GM19455 (cell line): ENCODE measurements at regions not wholly inside any gene's neighbourhood (a gene's known extent, or its start where the extent isn't known, plus 50 kb on each side); places are given as distances from the start of the nearest gene placed in this dataset.

ENCODE experiments used
- ATAC-seq: cut with Tn5 transposase; IDR thresholded peaks from one replicate; pipeline ENCODE4 v1.9.1; 2021; ENCODE audit not compliant: unreplicated experiment

DNA sequence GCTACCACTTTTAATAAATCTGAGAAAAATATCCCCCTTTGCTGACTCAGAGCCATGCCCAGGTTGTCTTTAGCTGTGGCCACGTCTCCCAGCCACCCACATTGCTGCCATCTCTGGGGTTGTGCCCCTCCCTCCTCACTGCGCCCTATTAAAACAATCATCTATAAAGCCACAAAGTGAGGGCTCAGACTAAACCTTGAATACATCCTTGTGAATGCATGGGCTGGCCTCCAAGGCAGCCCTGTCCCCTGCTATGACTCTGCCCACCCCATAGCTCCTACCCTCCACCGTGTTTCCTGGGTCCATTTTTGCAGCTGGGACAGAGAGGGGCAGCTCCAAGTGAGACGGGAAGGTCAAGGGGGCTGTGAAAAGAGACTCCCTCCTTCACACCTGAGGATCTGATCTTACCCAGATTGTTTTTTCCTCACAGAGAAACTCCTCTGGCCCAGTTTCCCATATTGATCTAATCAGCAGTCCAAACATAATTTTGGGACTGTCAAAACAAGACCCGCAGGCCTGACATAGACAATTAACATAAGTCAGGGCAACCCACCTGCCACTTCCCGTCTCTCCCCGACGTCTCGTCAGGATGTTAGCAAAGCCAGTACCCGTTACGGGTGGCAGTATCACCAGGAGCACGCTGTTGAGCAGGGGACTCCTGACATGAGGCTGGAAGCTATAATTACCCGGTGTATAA, 199.0 kb downstream of the KATNAL1 start:
- no peak for ATAC-seq

DNA sequence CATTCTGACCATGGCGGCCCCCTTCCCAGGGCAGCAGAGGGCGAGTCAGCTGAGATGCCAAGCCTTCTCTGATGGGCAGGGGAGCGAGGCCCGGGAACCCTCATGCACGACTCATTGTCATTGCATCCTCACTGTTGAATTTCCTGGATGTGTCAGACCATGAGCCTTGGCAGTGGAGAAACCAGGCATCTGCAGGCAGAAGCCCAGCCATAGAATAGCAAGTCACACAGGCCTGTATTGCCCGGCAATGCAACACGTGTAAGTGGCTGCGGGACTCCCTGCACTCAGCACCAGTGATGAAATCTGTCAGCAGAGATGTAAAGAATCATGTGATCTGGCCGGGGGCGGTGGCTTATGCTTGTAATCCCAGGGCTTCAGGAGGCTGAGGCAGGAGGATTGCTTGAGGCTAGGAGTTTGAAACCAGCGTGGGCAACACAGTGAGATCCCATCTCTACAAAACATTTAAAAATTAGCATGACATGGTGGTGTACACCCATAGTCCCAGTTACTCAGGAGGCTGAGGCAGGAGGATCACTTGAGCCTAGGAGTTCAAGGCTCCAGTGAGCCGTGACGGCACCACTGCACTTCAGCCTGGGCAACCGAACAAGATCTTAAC, 199.7 kb downstream of the KATNAL1 start:
- ATAC-seq, result no peak

DNA sequence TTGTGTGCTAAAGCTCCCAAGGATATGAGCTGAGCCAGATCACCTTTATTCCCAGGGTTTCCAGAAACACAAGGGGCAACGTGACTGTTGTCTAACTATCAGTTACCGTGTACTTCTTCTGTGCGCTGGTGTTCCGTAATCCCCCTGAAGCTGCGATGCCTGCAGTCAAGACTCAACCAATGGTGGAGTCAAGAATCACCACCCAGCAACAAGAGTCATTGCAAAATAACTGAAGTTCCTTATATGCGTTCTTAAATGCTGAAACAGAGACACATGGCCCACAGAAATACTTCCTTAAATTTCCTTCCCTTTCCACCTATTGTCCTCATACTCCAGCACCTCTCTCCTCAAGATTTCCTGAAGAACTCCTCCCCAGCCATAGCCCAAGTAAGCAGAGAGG, 200.2 kb downstream of the KATNAL1 start:
- no peak for ATAC-seq

DNA sequence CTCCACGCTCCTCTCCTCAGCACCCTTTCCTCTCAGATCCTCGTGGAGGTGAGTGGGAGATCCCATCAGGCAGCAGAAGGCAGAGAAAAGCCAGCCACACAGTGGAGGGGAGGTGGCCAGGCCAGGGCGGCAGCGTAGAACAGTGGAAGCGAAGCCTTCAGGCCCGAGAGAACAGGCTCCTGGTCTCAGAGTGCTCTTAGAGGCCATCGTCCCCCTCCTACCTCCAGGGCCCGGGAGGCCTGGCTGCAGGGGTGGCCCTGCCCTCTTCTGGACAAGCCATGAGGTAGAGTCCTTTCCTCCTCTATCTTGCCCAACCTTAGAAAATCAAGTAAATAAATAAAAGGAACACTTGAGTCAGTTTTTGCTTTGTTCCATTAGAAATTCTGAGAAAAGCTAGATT, 202.0 kb downstream of the KATNAL1 start:
- no peak for ATAC-seq

DNA sequence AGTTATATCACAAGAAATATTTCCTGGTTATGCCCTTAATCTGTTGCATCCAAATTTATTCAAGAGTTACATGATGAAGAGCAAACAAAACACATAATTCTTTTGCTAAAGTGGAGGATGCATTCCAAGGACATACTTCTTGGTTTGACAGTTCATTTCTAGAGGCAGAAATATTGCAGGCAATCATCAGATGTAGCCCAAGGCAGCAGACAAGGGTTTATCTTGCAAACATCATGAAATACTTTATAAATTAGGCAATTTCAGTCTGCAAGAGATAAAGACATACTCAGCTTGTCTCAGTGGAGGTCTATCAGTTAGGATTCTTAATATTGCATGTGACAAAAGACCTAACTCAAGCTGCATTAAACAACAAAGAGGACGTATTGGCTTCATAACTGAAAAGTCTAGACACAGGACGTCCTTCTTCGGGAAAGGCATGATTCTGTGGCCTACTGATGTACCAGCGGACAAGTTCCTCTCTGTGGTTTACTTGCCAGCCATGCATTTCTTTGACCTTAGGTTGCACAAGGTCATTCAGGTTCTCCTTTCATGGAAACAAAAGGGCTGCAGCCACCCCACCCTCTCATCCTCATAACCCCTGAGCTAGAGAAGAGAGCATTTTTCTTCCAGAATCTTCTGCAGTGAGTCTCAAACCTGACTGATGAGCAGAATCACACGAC, 204.1 kb downstream of the KATNAL1 start:
- ATAC-seq, result no peak

DNA sequence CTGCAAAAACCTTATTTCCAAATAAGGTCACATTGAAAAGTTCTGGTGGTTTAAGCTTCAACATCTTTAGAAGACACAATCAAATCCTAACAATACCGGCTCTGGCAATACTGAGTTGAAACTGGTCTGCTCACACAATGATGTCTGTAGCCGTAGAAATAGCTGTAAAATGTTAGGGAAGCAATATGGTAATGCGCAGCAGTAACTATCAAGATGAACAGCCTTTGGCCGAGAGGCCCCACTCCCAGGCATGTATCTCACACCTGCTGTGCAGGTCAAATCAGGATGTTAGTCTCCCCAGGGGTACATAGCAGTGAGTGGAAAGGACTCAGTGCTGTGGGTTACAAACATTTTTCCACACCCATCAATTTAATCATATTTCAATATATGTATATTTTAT, 207.1 kb downstream of the KATNAL1 start:
- ATAC-seq, result no peak

DNA sequence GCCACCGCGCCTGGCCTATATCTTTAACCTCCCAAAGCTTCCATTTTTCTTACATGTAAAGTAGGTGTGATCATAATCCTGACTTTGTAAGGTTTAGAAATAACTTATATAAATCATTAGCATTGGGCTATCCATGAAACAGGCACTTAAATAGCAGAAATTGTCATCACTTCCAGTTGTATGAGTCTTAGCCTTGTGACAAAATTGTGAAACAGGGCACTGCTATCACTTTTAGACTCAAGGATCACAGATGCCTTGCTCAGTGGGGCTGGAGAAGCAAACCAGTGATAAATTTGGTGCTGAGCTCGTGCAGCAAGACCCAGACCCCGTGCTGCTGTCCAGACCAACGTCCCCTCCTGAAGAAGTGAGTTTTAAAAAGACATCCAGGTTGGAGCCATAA, 209.7 kb downstream of the KATNAL1 start:
- ATAC-seq, result no peak

DNA sequence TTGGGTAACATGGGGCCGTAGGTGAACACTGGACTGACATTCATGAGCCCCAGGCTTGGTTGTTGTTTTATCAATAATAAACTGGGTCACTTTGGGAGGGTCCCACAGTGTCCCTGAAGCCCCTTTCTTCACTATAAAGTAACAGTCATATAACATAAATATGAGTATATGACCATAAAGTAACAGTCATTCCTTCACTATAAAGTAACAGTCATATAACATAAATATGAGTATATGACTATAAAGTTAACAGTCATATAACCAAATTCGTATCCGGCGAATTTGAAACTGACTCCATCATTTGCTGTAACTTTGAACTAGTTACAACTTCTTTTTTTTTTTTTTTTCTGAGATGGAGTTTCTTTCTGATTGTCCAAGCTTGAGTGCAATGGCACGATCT, 210.3 kb downstream of the KATNAL1 start:
- ATAC-seq, result no peak

DNA sequence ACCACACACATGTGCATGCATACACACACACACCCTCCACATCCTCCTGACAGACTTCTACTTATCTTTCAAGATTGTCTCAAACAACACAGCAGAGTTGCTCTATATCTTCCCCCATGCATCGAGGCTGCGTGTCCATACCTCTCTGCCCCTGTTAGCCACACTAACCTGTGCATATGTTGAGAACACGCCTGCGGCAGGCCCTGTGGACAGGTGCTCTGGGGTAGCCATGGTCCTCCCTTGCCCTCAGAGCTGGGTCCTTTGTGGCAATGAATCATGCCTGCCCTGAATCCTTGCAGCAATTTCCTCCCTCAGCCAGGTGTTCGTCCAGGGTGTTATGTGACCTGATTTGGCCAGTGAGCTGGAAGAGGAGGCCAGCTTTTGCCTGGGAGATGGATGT, 213.3 kb downstream of the KATNAL1 start:
- no peak for ATAC-seq

DNA sequence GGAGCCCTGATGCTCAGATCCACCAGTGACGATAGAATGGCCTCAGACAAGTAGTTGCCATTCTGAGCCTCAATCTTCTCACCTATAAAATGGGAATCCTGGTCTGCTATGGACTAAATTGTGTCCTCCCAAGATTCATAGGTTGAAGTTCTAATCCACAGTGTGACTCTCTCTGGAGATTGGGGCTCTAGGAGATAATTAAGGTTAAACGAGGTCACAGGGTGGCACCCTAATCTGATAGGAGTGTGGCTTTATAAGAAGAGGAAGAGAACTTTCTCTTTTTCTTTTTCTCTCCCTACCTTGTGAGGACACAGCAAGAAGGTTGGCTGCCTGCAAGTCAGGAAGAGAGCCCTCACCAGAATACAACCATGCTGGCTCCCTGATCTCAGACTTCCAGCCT, 214.1 kb downstream of the KATNAL1 start:
- ATAC-seq, result no peak

DNA sequence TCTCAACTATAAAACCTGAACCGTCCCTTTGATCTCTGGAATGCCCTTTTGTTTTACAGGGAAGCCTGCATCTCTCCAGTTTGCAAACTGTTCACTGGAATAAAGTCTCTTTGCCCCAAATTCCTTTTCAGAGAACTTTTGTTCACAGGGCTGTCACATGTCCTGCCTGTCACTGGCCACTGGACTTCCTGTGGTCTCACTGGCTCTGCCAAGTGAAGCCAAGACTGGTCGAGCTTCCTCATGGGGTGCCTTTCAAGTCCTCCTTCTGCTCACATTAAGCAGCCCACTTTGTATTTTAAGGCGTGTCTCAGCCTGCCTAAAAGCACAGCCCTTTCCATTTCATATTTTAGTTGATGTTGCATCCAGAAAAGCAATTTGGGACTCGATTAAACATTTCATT, 215.7 kb downstream of the KATNAL1 start:
- ATAC-seq, result no peak

DNA sequence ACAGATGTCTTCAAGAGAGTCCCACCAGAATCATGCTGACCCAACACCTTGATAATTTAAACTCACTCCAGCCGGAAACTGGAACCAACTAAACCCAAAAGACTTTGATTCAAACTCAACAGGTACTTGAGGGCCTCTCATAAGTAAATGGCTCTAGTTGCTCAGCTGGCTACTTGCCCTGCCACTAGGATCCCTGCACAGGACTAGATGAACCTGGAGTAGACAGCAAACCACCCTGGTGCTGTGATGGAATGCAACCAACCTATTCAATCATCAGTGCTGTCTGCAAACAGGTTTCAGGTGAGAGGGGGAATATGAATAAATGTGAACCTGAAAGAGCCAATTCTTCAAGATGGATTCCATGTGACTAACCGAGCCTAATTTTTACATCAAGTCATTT, 216.3 kb downstream of the KATNAL1 start:
- no peak for ATAC-seq

DNA sequence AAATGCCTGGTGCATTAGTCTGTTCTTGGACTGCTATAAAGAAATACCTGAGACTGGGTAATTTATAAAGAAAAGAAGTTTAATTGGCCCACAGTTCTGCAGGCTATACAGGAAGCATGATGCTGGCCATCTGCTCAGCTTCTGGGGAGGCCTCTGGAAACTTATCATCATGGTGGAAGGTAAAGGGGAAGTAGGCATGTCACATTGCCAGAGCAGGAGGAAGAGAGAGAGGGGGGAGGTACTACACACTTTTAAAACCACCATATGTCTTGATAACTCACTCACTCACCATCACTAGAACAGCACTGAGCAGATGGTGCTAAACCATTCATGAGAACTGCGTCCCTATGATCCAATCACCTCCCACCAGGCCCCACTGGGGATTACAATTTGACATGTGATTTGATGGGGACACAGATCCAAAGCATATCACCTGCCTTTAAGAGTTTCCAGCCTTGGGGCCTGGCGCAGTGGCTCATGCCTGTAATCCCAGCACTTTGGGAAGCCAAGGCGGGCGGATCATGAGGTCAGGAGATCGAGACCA, 219.0 kb downstream of the KATNAL1 start:
- no peak for ATAC-seq

DNA sequence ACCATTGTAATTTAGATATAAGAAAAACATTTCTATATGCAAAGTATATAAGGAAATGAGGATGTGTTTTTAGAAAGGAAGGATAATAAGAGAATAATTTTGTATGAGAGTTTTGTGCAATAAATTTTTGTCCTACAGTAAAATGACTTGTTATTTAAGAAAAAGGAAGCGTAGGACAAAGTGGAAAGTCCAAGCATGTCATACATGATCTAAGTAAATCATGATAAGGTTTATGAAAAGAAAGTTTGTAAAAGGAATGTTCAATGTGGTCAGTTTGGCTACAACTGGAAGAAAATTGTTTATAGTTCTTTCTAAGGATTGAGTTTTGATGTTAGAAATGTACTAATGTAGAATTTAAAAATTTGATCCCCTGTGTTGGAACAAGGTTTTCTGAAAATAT, 222.3 kb downstream of the KATNAL1 start:
- ATAC-seq, result no peak

DNA sequence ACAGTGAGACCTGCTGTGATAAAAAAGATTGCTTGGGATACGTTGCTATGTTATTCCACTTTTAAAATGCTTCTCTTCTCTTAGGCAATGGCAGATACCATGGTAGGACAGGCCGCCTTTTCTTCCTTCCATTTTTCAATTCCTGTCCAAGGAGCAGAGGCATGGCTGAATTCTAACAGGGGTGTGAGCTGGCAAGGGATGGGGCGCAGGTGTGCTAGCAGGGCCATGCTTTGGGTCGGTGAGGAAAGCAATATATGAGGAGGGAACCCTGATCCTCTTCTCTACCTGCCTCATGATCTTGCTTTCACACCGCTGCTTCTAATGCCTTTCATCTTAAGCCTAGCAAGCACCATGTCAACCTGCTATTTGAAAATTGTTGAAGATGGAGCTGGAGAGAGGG, 225.0 kb downstream of the KATNAL1 start:
- no peak for ATAC-seq

DNA sequence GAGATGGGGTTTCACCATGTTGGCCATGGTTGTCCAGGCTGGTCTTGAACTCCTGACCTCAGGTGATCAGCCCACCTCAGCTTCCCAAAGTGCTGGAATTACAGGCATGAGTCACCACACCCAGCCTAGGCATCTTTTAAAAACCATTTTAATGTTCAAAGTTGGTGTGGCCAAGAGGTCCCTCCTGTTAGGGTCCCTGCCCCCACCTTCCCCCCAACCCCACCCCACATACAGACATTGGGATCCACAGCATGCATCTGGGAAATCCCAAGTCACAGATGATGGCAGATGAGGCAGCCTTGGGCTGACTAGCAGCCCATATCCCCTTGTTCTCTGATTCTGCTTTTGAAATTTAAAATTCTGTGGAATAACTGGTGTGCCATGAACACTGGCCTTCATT, 226.0 kb downstream of the KATNAL1 start:
- ATAC-seq, result no peak

DNA sequence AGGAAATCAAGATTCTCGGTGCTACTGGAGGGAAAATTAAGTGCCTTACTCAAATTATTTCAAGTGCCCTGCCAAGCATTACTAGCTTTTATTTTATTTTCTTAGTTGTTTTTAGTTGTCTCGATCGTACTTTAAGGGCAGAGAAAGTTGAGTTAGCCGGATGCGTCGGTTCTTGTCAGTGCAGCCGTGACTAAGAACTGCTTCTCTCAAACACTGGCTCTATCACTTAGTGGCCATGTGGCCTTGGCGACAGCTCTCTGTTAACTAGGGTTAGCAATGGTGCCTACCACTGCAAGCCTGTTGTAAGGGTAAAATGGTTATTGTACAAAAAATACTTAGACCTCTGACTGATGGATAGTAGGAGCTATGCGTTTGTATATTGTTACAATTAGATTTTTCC, 227.8 kb downstream of the KATNAL1 start:
- ATAC-seq, result no peak

DNA sequence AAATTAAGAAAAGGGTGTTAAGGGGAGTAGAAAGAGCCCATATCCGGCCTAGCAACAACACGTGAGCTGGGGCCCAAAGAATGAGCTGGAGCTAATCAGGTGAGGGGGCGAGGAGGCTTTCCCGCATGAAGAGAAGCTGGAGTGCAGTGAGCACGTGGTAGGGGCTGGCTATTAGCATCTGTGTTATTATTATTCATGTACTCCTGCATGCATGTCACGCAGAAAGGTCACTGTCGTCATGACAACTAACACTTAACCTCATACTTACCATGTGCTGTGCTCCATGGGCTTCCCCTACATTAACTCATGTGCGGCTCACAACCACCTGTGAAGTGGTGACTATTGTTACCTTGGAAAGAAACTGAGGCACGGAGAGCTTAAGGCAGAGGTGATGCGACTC, 227.6 kb upstream of the UBL3 start:
- ATAC-seq, result no peak

DNA sequence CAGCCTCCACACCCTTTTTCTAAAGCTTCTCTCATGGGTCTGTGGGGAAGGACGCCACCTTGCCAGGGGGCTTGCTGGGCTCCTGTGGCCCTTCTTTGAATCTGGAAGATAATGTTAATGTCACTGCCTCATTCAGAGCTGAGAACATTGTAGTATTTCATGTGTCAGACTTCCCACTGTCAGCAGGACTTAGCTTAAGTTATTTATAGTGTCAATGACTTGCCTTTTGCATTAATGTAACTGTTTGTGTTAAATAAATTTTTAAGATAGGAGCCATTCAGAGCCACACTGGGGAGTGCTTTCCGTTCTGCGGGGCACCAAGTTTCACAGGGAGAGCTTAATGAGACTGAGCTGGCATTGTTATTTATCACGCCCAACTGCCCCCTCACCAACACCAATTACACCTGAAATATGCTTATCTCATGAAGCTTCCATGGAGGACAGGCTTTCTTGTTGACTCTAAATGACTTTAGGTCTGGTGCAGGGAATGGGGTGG, 226.9 kb upstream of the UBL3 start:
- ATAC-seq, result no peak

DNA sequence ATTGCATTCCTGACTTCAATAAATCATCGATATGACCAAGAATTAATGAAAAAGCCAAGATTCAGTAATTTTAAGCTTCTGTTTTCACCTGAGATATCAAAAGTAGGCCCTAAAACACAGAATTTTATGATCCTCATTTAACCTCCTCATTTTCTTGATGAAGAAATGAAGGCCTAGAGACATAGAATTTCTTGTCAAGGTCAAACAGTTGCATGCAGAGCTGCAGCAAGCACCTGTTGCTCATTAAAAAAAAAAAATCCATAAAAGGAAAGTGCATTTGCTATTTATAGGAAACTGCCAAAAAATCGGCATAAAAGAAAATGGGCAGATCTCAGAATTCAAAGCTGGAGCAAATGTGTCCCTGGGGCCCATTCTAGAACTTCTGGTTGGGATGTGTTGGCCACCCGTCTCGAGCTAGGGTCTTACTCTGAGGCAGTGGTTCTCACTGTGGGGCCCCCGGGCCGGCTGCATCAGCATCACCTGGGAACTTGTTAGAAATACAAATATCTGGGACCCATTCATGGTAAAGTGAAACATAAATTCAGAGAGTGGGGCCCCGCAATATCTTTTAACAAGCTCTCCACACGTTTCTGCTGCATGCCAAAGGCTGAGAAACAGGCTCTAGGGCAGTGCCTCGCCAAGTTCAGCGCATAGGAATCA, 224.7 kb upstream of the UBL3 start:
- ATAC-seq, result no peak

DNA sequence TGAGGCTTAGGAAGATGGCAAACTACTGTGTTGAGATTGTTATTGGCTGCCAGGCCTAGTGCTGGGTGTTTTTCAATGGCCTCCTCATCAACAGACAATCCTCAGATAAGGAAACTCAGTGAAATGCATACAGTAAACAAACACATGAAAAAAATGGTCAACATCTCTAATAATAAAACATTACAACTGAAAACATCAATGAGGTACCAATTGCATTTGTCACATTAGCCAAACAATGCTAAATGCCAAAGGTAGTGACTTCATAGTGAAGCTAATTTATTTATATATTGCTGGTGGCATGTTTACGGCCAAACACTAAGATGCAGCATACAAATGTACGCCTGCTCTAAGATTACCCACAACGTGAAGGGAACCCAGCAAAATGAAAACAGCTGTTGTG, 224.0 kb upstream of the UBL3 start:
- ATAC-seq, result no peak

DNA sequence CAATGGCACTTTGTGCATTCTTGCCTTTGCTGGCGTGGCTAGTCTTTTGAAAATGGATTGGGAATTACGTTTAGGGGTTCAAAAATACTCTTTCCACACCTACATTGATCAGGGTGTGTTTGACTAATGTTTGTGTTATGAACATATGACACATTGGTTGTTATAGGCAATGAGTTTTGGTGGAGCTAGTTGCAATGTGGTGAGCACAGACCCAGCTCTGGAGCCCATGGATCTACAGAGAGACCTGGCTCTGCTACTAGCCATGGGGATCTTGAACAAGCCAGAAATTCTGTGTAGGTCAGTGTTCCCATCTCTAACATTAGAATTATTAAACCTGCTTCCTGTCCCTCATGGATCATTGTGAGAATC, 222.4 kb upstream of the UBL3 start:
- no peak for ATAC-seq
